ENCODE measurements at regions not wholly inside any gene's neighbourhood (a gene's known extent, or its start where the extent isn't known, plus 50 kb on each side); places are given as distances from the start of the nearest gene placed in this dataset.
A peak's percentile ranks its signal among the peaks of the same experiment; 100 is the strongest.

- DNase-seq (ENCODE audit: low read depth in 4 of 4, low spot score in 1 of 4), result no peak
Observed at GRCh38 chr3:107428051-107428858, 51.0 kb downstream of the CCDC54 start.

- DNase-seq (ENCODE audit: low read depth in 4 of 4, low spot score in 1 of 4), result peak; percentile 27 to 48 (median 37)
Observed at GRCh38 chr3:107429320-107430181, 52.3 kb downstream of the CCDC54 start.

- no peak for DNase-seq (ENCODE audit: low read depth in 4 of 4, low spot score in 1 of 4)
Observed at GRCh38 chr3:107430214-107430995, 53.2 kb downstream of the CCDC54 start.

DNA sequence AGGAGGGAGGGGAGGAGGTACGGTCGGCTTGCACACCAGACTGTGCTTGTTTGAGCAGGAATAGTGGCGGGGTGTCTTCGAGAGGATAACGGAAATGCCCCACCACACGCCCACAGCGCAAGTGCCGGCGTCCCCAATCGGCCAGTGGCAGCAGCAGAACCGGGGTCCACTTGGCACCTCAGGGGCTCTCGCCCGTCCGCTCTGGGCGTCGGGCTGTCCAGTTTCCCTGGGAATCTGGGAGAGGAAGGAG, 53.7 kb downstream of the CCDC54 start:
- peak in 1 of 4 experiments; percentile 25 for DNase-seq (ENCODE audit: low read depth in 4 of 4, low spot score in 1 of 4)

- peak in 2 of 4 experiments; percentile 20 to 42 for DNase-seq (ENCODE audit: low read depth in 4 of 4, low spot score in 1 of 4)
Observed at GRCh38 chr3:107431246-107432012, 54.2 kb downstream of the CCDC54 start.

DNA sequence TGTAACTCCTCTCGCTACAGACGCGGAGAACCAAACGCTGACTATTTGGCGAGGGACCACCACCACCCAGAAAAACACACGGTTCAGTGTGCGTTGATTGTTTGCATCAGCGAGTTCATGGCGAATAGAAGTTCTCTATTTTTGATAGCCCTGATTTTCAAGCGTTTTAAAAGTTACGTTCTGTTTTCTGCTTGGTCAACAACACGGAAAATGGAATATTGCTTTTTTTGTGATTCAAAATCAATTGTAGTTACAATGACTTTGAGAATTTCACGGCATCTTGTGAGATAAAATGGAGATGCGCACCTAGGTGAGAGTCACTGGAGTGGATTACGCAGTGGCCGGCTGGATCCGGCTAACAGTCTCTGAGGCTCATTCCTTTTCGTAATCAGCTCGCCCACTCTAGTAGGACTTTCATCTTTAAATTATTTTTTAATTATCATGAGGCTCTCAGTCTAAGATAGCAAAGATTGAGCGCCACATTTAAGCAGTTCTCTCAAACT, 54.8 kb downstream of the CCDC54 start:
- DNase-seq (ENCODE audit: low read depth in 4 of 4, low spot score in 1 of 4), result no peak

DNA sequence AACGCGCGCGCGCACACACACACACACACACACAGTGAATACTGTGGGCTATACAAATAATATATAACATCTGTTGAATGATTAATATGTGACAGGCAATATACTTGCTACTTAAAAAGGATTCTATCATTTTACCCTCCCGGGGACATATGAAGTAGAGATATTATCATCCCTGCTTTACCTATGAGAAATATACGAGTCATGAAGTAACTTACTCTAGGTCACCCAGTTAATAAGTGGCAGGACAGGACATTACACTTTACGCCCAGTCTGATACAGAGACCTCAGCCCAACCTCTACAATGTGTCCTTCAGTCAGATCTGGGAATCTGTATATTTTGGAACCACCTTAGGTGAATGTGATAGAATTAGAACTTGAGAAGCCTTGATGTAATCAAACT, 55.4 kb downstream of the CCDC54 start:
- DNase-seq (ENCODE audit: low read depth in 4 of 4, low spot score in 1 of 4), result no peak

- no peak for DNase-seq (ENCODE audit: low read depth in 4 of 4, low spot score in 1 of 4)
Observed at GRCh38 chr3:107436029-107436428, 58.8 kb downstream of the CCDC54 start.

DNA sequence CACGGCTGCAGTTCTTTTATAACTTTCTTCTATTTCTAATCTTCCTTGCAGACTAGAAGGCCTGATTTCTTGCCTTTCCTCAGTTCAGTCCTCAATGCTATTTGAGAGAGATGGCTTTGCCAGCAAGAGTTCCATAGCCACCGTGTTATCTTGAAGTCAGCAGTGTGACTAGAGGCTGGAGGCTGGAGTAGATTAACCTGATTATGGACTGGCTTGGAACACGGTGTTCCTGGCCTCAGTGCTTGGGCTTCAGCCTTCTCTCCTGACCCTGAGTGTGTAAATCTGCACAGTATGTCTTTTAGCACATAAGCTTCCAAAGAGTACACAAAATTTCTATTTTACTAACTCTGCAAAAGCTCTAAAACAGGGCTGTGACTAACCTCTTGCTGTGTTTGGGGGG, 61.4 kb downstream of the CCDC54 start:
- no peak for DNase-seq (ENCODE audit: low read depth in 4 of 4, low spot score in 1 of 4)

DNA sequence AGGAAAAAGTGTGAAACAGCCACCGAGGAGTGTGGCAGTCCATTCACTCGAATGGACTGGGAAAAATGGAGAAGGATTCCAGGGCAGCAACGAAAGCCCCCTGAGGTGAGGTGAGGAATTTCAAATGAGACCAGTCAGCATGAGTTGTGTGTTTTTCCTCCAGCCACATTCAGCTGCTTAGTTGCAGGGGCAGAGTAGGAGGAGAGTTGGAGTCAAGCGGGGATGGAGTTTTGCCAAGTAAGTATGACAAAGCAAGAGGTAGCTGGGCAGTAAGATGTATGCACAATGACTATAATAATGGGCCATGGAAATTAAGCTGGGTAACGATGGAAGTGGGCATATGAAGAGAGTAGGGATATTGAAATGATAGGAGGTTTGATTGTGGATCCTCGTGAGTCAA, 64.4 kb downstream of the CCDC54 start:
- DNase-seq (ENCODE audit: low read depth in 4 of 4, low spot score in 1 of 4), result no peak

- no peak for DNase-seq (ENCODE audit: low read depth in 4 of 4, low spot score in 1 of 4)
Observed at GRCh38 chr3:107443461-107443860, 66.2 kb downstream of the CCDC54 start.

DNA sequence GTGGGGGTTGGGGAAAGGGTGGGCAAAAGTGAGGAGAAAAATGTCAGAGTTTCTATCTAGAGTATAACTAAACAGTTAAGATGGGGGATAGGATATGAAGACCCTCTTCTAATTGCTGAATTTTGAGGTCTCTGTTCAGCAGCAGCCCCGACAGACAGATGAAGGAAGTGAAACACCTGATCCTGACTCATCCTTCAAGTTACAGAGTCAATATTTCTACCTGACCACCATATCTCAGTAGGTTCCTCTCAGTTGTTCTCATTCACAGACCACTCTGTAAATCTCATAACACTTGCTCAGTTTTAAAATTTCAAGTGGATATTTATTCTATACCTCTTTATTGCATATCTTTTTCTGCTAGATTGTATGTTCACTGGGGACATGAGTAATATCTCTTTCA, 69.5 kb downstream of the CCDC54 start:
- DNase-seq (ENCODE audit: low read depth in 4 of 4, low spot score in 1 of 4), result no peak

DNA sequence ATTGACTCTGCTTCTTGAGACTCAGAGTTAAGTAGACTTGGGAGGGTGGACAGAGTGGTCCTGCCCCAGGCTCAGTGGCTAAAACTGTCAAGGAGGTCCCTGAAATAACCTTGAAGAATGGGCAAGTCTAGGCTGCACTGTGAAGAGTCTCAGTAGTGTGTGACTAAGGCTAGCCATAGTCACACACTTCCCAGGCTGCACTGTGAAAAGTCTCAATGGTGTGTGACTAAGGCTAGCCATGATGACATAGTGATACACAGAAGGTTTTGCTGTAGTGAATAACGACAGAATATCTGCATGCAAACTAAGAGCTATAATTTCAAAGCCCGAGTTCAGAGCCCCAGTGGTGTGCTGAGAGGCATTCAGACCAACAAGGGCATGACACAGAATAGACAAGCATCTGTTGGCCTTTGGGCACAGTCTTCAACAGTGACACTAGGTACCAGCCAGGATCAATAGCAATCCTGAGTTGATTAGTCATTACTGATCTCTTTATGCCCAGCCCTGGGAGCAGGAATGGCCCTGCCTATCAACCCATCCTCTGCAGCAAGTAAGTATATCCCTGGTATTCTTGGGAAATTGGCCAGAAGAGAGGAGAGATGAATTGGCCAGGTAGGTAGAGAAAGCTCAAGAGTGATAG, 72.4 kb upstream of the BBX start:
- DNase-seq (ENCODE audit: low read depth in 4 of 4, low spot score in 1 of 4), result no peak

- DNase-seq (ENCODE audit: low read depth in 4 of 4, low spot score in 1 of 4), result no peak
Observed at GRCh38 chr3:107452436-107452835, 70.3 kb upstream of the BBX start.

DNA sequence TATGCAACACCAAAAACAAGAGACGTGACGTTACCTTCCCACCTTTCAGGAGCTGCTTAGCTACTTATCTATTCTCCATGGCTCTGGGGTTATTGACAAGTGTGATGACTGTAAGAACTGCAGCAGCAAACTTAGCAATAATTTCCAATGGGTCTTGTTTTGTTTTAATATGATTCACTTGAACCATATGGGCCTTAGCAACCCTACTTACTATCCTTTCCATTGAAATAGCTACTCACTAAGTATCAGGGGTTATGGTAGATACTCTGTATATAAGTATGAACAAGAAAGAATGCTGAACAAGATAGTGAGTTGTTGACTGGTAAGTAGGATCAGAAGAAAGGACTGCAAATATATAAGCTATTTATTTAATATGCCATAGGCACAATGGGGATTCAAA, 69.3 kb upstream of the BBX start:
- DNase-seq (ENCODE audit: low read depth in 4 of 4, low spot score in 1 of 4), result no peak

DNA sequence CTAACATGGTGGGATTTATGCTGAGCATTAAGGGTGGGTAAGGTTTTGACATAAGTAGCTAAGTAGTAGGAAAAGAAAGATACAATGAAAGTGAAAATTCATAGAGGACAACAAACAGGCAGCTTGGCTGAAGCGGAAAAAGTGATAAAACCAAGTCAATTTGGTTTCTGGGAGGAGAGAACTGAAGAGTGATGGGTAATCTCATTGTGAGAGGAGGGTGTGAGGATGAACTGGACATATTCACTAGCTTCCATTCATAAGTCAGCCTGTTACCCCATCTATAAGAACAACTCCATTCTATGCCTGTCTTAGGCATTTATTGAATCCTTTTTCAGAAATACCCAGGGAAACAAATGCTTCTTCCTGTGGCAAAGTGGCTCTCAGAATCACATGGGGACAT, 67.1 kb upstream of the BBX start:
- DNase-seq (ENCODE audit: low read depth in 4 of 4, low spot score in 1 of 4), result no peak

DNA sequence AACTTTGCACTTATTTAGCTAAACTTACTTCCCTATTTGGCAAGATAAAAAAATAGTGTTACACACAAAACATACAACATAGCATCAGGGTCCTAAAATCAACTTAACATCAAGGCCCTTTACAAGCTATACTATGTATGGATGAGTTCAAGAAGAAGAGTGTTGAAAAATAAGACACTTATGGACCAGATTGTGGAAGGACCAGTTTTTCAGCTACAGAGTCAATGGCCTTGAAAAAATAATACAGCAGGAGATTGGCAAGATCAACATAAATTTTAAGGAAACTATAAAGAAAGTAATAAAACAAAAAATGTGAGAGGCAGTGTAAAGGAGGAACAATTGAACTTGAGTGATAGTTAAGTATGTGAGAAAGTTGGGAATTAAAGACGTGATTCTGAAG, 66.3 kb upstream of the BBX start:
- no peak for DNase-seq (ENCODE audit: low read depth in 4 of 4, low spot score in 1 of 4)

DNA sequence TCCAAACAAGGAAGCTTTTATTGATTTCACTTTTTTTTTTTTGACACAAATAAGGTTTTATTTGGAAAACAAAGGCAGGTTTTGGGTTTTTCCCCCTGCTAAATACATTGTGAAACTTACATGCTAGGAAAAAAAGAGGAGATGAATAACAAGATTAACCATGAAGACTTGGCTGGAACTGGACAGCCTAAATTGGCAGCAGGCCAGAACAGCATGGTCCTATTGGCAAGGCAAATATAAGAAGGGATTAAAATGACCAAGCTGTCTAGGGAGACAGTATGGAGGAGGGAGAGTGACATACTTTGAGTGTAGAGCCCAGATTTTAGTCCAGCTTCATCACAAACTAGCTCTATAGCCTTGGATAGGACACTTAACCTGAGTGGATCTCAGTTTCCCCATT, 63.9 kb upstream of the BBX start:
- DNase-seq (ENCODE audit: low read depth in 4 of 4, low spot score in 1 of 4), result no peak

GRCh38 chr3:107461721-107462120, 61.0 kb upstream of the BBX start:
- DNase-seq (ENCODE audit: low read depth in 4 of 4, low spot score in 1 of 4), result no peak

DNA sequence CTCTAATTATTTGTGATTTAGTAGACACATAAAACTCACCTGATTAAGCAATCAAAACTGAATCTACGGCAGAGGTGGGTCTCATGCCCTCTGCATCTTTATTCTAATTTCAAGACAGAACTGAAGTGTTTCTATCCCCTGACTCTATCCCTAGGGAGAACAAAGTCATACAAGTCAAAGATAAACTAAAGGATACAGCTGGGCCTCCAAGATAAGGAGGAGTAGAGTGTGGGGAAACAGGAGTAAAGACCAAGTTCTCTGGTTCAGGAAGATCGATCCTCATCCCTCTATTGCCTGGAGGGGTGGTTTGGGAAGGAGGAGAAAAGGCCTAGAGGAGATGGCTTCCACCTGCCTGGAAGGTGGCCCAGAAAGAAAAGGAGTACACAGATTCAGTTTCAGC, 58.7 kb upstream of the BBX start:
- no peak for DNase-seq (ENCODE audit: low read depth in 4 of 4, low spot score in 1 of 4)

Measured in stimulated activated CD4-positive, alpha-beta T cell treated with anti-CD3 and anti-CD28 coated beads, Interleukin-1b, Interleukin-23, amount 100 ng/mL, for 24 hours (primary cell).